Mammary epithelial cell (primary cell): ENCODE measurements at regions not wholly inside any gene's neighbourhood (a gene's known extent, or its start where the extent isn't known, plus 50 kb on each side); places are given as distances from the start of the nearest gene placed in this dataset.

Experiments used
- CTCF ChIP-seq, 2 donors: IDR thresholded peaks in 1 of 2; conservative IDR thresholded peaks in 1 of 2; 2 replicates each; pipeline ENCODE4 v1.5.1; 2011 to 2012; ENCODE audit warnings: inconsistent platforms in 2 of 2, low read length in 2 of 2, mild to moderate bottlenecking in 2 of 2, control low read depth in 1 of 2, low read depth in 1 of 2; ENCODE audit not compliant: insufficient read depth in 1 of 2; ENCODE audit errors: extremely low read depth in 1 of 2
- EZH2 ChIP-seq: IDR thresholded peaks from 2 replicates; pipeline ENCODE4 v1.6.1; 2012; ENCODE audit warnings: low read length, inconsistent platforms, borderline replicate concordance

GRCh38 chr11:45448561-45448960, 162.4 kb upstream of the SYT13 start:
- TF ChIP-seq CTCF (conservative IDR thresholded peaks at IDR 0.05 in 1 of 2, IDR thresholded peaks at IDR 0.05 in 1 of 2; ENCODE audit: extremely low read depth in 1 of 2, insufficient read depth in 1 of 2, low read depth in 1 of 2, low read length in 2 of 2) (no peak), EZH2 (no peak)
